Dedifferentiated amniotic fluid mesenchymal stem cell (primary cell): ENCODE measurements at regions not wholly inside any gene's neighbourhood (a gene's known extent, or its start where the extent isn't known, plus 50 kb on each side); places are given as distances from the start of the nearest gene placed in this dataset.
"Not testable (repeated sequence)": the region's sequence is repeated elsewhere in the genome, so short reads cannot be mapped to it uniquely, and the experiment has no call there.

Experiments used
- DNase-seq: peaks from one replicate; pipeline ENCODE4 v3.0.0-alpha.2; 2016; ENCODE audit errors: extremely low spot score

GRCh38 chr10:34015700-34016099 lies 681.2 kb upstream of the NRP1 start:
- DNase-seq: no peak

GRCh38 chr10:34013235-34013634 lies 678.8 kb upstream of the NRP1 start:
- DNase-seq: no peak

GRCh38 chr10:34010891-34011290 lies 676.4 kb upstream of the NRP1 start:
- DNase-seq: no peak

- not testable (repeated sequence) for DNase-seq
These were observed 675.8 kb upstream of the NRP1 start for GRCh38 chr10:34010228-34010627.

DNA sequence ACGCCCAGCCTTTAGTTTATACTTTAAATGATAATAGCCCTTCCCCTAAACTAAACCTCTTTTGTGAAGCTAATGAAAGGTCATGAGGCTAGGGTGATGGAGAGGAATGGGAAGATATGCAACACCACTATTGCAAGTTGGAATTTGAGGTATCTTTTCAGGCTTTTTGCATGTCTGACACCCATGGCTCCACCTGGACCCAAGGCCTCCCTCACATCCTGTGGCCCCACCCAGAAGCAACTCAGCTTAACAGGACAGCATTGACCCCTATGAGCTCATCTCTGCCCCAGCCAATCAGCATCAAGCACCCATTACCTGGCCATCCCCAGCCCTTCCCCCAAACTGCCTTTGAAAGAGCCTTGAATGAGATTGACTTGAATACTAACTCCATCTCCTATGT lies 674.2 kb upstream of the NRP1 start:
- no peak for DNase-seq

GRCh38 chr10:34006471-34006870 lies 672.0 kb upstream of the NRP1 start:
- DNase-seq: no peak

DNA sequence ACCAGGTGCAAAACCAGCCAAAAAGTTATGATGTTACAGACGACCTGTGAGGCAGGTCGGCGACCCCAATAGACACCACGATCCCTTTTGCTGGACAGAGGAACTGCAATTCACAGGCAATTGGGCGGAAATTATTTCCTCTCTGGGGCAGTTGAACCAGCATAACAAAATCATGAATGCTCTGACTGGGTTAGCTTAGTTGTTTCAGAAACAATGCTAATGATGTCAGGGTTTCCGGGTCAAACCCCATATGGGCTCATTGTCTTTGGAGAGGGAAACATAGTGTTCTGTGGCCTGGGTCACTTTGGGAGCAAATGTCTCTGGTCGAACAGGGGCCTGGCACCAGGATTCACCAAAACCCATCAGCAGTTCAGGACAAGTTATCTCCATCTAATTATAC lies 669.1 kb upstream of the NRP1 start:
- no peak for DNase-seq

DNA sequence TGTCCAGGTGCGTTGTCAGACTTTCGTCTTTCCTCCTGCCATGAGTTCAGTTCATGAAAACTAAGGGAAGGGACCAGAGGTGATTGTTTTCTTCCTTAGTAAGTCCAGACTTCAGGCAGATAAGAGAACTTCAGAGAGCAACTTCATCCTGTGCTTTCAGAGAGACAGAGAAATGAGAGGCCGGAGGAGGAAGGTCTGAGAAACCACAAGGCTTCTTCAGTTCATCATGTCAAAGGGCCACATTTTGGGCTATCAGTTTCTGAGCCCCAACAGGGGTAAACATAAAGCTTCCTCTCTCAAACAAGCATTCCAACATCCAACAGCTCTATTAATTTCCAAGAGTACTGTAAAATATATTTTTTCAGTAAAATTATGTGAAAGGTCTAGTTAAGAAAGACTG lies 668.4 kb upstream of the NRP1 start:
- DNase-seq: no peak

DNA sequence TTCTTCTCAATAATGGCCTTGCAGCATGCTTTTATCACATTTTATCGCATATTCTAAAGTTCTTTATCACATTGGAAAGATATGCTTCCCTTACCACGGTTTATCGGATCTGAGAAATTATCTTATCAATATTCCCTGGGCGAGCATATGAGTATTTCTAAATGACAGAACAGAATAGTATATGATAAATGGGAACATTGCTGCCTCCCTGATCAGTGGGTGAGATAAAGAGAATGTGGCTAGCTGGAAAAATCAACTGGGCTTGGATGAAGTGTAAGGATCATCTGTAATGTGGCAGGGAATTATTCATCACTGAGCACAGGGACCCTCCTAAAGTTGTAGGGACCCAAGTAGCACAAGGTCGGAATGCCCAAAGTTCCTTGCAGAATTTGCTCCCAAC lies 667.4 kb upstream of the NRP1 start:
- no peak for DNase-seq

DNA sequence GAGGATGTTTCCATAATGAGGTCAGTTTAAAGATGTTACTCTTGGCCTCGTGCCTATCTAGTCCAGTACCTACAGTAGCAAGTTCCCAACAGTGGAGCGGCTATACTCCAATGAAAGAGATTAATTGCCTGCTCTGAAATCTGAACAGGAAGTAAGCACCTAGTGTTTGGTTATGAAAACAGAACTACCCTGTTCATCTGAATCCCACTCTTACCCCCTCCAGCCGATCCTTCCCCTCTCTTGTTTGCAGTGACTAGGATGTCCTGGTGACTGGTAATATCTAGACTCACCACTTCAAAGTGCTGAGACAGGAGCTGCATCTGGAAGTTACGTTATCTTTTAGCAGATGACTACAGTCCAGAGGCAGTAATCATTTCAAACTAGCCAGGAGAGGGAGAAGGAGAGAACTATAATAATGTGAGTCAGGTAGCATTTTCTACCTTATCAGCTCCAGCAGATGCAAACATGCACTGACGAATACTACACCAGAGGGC lies 666.7 kb upstream of the NRP1 start:
- DNase-seq: no peak

DNA sequence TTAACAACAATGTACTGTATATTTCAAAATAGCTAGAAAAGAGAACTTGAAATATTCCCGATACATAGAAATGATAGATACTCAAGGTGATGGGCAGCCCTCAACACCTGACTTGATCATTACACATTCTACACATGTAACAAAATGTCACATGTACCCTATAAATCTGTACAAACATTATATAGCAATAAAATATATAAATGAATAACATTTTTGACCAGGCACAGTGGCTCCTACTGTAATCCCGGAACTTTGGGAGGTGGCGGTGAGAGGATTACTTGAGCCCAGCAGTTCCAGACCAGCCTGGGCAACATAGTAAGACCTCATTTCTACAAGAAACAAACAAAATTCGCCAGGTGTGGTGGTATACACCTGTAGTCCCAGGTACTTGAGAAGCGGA lies 659.5 kb upstream of the NRP1 start:
- DNase-seq: no peak

DNA sequence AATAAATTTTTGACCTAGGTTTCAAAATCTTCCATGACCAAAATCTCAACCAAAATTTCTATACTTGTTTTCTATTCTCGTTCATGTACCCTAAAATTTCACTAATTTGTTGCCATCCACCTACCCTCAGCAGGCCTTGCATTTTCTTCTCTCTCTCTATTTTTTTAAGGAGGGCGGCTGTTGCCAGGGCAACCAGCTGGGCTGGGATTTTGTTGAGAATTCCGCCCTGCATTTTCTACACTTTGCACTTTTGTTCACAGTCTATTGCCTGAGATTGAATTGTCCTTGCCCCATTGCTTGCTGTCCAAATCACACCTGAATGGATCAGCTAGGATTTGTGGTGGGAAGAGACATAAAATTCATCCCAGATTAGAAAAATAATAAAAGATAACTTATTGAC lies 657.5 kb upstream of the NRP1 start:
- DNase-seq: no peak

GRCh38 chr10:33986515-33986914 lies 652.0 kb upstream of the NRP1 start:
- DNase-seq: no peak

- DNase-seq: no peak
These were observed 651.5 kb upstream of the NRP1 start for GRCh38 chr10:33986016-33986415.

DNA sequence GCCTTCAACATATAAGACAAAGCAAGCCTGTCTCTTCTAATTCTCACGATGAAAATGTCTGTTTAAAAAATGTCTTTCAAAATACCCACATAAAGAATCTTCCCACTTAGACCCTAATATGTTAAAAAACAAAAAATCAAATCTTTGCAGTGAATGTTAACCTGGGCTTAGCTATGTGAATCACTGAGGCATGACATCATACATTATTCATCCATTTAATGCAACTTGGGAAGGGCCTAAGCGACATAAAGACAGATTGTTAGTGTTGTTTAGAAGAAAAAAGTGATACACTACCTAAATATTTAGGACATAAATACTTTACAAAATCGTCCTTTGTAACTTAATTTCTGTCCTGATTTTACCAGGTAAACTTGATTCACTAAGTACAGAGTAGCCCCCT lies 648.5 kb upstream of the NRP1 start:
- no peak for DNase-seq

DNA sequence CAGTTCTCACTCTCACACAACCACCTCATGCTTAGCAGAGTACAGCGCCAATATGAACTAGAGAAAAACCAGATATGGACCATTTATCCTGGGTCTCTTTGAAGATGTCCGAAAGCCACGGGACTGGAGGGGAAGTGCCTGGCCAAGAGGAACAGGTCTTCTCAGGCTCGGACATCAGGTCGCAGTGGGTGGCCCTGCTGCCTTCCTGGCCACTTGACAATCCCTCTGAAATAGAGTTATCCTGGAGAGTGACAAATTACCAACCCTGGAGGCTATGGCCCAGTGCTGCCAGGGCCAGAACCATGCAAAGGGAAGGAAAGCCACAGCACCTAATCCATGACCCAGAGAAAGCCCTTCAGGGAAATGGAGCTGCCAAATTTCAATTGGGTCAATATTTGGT lies 646.8 kb upstream of the NRP1 start:
- no peak for DNase-seq

DNA sequence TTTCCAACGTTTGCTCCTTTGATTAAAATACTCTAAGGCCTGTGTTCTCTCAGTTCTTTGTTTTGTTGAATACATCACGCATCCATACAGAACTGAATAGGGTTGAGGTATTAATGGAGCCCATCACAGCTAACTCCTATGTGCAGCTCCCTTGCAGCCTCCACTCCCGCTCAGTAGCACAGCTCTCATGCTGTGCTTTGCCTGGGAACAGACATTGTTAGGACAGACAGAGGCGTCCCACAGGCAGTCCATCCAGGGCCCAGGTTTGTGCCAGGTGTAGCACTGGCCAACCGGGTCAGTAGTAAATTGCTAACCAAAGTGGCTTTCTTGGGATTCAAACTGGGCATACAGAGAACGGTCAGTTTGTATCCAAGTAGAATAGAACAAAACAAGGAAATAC lies 644.7 kb upstream of the NRP1 start:
- DNase-seq: no peak

- DNase-seq: no peak
These were observed 641.0 kb upstream of the NRP1 start for GRCh38 chr10:33975481-33975880.

DNA sequence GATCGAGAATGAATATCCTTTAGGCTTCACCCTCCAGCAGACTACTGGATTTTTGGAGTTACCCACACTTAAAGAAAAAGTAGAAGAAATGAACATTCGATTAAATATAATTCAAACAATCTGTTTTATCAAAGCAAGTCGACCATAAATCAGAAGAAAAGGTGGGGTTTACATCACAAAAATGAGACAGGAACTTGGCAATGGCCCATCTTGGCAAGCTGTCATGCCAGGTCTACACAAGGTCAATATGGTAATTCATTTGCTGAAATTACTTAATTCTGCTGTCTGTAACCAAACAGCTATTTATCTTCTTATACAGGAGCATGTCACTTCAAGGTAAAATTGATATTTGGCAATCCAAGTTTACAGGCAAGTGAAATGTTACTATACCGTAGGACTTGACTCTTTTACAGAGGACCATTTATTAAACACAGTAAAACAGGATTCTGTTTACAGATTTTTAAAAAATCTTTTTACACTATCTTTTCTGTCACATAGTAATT lies 640.6 kb upstream of the NRP1 start:
- no peak for DNase-seq

- DNase-seq: no peak
These were observed 634.5 kb upstream of the NRP1 start for GRCh38 chr10:33968983-33969382.

- no peak for DNase-seq
These were observed 633.2 kb upstream of the NRP1 start for GRCh38 chr10:33967606-33968120.

- no peak for DNase-seq
These were observed 632.5 kb upstream of the NRP1 start for GRCh38 chr10:33966946-33967345.

GRCh38 chr10:33965795-33966581 lies 631.5 kb upstream of the NRP1 start:
- no peak for DNase-seq

GRCh38 chr10:33963729-33964128 lies 629.3 kb upstream of the NRP1 start:
- DNase-seq: no peak
